ENCODE measurements at regions not wholly inside any gene's neighbourhood (a gene's known extent, or its start where the extent isn't known, plus 50 kb on each side); places are given as distances from the start of the nearest gene placed in this dataset.
"Not testable (repeated sequence)": the region's sequence is repeated elsewhere in the genome, so short reads cannot be mapped to it uniquely, and the experiment has no call there.

DNA sequence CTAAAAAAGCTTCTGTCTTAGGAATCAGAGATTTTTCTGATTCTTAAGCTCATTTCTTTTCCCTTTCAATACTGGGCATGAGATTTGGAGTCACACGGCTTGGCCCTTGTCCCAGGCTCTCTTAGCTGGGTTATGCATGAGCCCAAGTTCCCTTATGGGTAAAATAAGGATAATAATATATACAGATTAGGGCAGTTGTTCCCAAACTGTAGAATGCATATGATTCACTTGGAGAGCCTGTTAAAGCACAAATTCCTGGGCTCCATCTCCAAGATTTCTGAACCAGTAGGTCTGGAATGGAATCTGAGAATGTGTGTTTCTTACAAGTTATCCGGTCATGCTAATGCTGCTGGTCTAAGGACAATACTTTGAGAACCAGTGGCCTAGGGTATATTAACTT lies 154.0 kb downstream of the REEP3 start:
- no peak overlapping the region for H3K4me3 Mint-ChIP-seq
- no peak overlapping the region for H3K27ac Mint-ChIP-seq
- H3K4me1 Mint-ChIP-seq: peaks cover 31% of the 10 kb centered on the region
- H3K9me3 Mint-ChIP-seq: no peaks in the 10 kb centered on the region
- no peaks in the 10 kb centered on the region for H3K27me3 Mint-ChIP-seq (ENCODE audit: low read depth)
- TF ChIP-seq, protein P1, sequence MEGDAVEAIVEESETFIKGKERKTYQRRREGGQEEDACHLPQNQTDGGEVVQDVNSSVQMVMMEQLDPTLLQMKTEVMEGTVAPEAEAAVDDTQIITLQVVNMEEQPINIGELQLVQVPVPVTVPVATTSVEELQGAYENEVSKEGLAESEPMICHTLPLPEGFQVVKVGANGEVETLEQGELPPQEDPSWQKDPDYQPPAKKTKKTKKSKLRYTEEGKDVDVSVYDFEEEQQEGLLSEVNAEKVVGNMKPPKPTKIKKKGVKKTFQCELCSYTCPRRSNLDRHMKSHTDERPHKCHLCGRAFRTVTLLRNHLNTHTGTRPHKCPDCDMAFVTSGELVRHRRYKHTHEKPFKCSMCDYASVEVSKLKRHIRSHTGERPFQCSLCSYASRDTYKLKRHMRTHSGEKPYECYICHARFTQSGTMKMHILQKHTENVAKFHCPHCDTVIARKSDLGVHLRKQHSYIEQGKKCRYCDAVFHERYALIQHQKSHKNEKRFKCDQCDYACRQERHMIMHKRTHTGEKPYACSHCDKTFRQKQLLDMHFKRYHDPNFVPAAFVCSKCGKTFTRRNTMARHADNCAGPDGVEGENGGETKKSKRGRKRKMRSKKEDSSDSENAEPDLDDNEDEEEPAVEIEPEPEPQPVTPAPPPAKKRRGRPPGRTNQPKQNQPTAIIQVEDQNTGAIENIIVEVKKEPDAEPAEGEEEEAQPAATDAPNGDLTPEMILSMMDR (IDR thresholded peaks at IDR 0.05; ENCODE audit: unreplicated experiment): no peak
- no peaks in the 10 kb centered on the region for H3K36me3 Mint-ChIP-seq
- no peak for DNase-seq (ENCODE audit: low spot score in 2 of 2, unreplicated experiment in 2 of 2)

DNA sequence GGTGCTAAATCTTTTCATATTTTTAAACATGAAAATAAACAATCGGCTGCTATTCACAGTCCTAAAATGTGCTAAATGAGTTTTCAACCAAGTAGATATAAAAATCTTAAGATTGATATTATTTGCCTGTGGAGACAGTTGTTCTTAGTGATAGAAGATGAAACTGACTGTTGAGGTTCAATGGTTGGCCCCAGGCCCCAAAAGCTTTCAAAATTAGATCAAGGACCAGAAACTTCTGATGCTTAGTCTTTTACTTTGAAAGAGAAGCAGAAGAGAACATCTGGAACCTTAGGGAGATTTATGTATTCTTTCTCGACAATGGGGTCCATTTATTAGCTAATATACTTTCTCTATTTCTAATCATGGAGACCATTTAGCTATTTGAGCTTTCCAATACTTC lies 155.8 kb downstream of the REEP3 start:
- DNase-seq (ENCODE audit: low spot score in 2 of 2, unreplicated experiment in 2 of 2): no peak
- Mint-ChIP-seq H3K36me3 (no peaks in the 10 kb centered on the region), H3K27ac (no peak overlapping the region), H3K27me3 (ENCODE audit: low read depth) (no peaks in the 10 kb centered on the region), H3K9me3 (no peaks in the 10 kb centered on the region), H3K4me1 (peaks cover 20% of the 10 kb centered on the region), H3K4me3 (no peak overlapping the region)
- TF ChIP-seq, protein P1 (IDR thresholded peaks at IDR 0.05; ENCODE audit: unreplicated experiment): no peak

DNA sequence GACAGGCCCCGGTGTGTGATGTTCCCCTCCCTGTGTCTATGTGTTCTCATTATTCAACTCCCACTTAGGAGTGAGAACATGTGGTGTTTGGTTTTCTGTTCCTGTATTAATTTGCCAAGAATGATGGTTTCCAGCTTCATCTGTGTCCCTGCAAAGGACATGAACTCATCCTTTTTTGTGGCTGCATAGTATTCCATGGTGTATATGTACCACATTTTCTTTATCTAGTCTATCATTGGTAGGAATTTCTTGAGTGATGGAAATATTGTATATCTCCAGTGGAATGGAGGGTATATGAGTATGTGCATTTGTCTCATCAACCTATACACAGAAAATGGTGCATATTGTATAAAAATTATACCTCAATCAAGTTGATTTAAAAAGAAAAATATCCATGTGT lies 159.3 kb downstream of the REEP3 start:
- not testable (repeated sequence) for H3K4me3 Mint-ChIP-seq; DNase-seq (ENCODE audit: low spot score in 2 of 2, unreplicated experiment in 2 of 2); H3K36me3 Mint-ChIP-seq; H3K27ac Mint-ChIP-seq; H3K9me3 Mint-ChIP-seq
- peaks cover 18% of the 10 kb centered on the region for H3K4me1 Mint-ChIP-seq
- peaks cover 10% of the 10 kb centered on the region for H3K27me3 Mint-ChIP-seq (ENCODE audit: low read depth)

DNA sequence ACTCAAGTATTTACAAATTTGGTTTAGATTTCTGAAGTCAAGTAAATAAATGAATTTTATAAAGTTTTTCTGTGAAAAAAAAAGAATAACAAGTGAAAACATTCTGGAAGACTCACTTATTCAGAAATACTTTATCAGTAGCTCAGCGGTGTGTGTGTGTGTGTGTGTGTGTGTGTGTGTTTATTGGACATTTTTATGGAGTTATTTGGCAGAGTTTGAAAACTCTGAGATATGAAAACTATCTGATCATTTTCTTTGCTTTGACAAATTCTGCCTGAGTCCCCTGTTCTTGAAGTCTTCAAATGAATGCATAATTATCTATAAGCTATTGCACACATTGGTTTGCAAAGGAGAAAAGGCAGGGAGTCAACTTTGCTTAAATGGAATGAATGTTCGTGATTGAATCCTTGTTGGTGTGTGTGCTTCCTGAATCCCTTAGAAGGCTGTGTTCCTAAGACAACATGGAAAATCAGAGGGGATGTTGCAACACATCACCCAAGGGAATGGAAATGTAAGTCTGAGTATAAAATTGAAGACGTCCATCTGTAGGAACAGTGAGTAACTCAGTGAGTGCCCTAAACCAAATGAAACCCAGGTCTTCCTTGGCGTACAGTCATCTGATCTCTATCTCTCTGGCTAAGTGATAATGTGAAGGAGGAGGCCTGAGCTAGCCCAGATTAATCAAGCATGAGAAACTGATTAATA lies 160.9 kb downstream of the REEP3 start:
- no peaks in the 10 kb centered on the region for H3K9me3 Mint-ChIP-seq

DNA sequence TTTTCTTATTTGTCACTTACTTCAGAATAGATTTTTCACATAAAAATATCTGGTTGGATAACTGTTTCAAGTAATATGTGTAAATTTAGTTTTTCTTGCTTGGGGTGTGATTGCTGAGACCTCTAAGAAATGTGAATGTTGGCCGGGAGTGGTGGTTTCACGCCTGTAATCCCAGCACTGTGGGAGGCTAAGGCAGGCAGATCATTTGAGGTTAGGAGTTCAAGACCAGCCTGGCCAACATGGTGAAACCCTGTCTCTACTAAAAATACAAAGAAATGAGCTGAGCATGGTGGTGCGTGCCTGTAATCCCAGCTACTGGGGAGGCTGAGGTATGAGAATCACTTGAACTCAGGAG lies 161.5 kb downstream of the REEP3 start:
- H3K27ac Mint-ChIP-seq, H3K9me3 Mint-ChIP-seq: not testable (repeated sequence)
- H3K27me3 Mint-ChIP-seq (ENCODE audit: low read depth): peaks cover 19% of the 10 kb centered on the region

More for the DNA sequence above, 160.9 kb downstream of the REEP3 start:
- Mint-ChIP-seq H3K4me1 (peaks cover 18% of the 10 kb centered on the region), H3K27me3 (ENCODE audit: low read depth) (peaks cover 19% of the 10 kb centered on the region), H3K4me3 (no peak overlapping the region), H3K27ac (peak overlapping the region; percentile 47), H3K36me3 (no peaks in the 10 kb centered on the region)
- no peak for DNase-seq (ENCODE audit: low spot score in 2 of 2, unreplicated experiment in 2 of 2)
- TF ChIP-seq, protein P1 (IDR thresholded peaks at IDR 0.05; ENCODE audit: unreplicated experiment): no peak

DNA sequence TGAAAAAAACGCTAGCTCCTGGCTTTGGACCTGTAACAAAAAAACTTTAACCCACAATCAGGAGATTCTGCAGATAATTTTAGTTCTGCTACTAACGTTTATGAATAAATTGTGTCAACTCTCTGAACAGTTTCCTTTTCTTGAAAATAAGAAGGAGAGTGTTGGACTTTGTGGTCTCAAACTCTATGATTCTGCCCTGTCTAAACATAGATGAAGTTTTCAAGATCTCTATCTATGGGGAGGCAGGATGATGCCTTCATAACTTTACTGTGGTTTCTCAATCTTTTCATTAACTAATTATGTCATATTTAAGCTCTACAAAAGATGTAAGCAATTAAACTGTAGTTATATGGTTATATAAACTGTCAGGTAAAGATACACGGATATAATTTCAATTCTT lies 162.0 kb downstream of the REEP3 start:
- Mint-ChIP-seq H3K27ac (no peak overlapping the region), H3K9me3 (no peaks in the 10 kb centered on the region), H3K4me3 (no peak overlapping the region), H3K4me1 (peaks cover 18% of the 10 kb centered on the region), H3K36me3 (no peaks in the 10 kb centered on the region), H3K27me3 (ENCODE audit: low read depth) (peaks cover 19% of the 10 kb centered on the region)
- DNase-seq (ENCODE audit: low spot score in 2 of 2, unreplicated experiment in 2 of 2): no peak
- TF ChIP-seq, protein P1 (IDR thresholded peaks at IDR 0.05; ENCODE audit: unreplicated experiment): no peak

More for the DNA sequence above, 161.5 kb downstream of the REEP3 start:
- H3K36me3 Mint-ChIP-seq; DNase-seq (ENCODE audit: low spot score in 2 of 2, unreplicated experiment in 2 of 2); H3K4me3 Mint-ChIP-seq: not testable (repeated sequence)
- H3K4me1 Mint-ChIP-seq: peaks cover 18% of the 10 kb centered on the region

DNA sequence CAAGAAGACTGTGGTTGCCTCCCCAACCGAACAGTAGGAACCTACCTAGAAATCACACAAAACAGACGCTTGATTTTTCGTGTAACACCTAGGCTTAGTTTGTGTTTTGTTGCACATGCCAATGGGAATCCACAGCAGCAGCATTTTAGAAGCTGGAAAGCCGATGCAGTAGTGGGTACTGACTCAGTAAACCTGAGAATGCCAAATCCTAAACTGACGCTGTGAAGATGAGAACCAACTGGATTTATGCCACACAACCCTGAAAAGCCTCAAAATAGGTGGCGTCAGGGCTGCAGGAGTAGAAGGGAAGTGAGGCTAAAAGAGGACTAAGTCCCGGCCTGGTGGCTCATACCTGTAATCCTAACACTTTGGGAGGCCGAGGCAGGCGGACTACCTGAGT lies 162.5 kb downstream of the REEP3 start:
- no peak for DNase-seq (ENCODE audit: low spot score in 2 of 2, unreplicated experiment in 2 of 2)
- Mint-ChIP-seq H3K9me3 (no peaks in the 10 kb centered on the region), H3K27ac (no peak overlapping the region), H3K27me3 (ENCODE audit: low read depth) (peaks cover 19% of the 10 kb centered on the region), H3K4me1 (peaks cover 18% of the 10 kb centered on the region), H3K36me3 (no peaks in the 10 kb centered on the region), H3K4me3 (no peak overlapping the region)
- TF ChIP-seq, protein P1 (IDR thresholded peaks at IDR 0.05; ENCODE audit: unreplicated experiment): no peak

Measured in mesothelial cell of epicardium (in vitro differentiated cells).